Testis (tissue), 2 donors: ENCODE measurements at regions not wholly inside any gene's neighbourhood (a gene's known extent, or its start where the extent isn't known, plus 50 kb on each side); places are given as distances from the start of the nearest gene placed in this dataset.
"Not testable (repeated sequence)": the region's sequence is repeated elsewhere in the genome, so short reads cannot be mapped to it uniquely, and the experiment has no call there.

Source experiments
- DNase-seq: peaks from one replicate; pipeline ENCODE4 v3.0.0-alpha.2; 2019
- H3K27ac ChIP-seq, 2 donors: fragments of 200-600 bp; sonication (generic); one replicate each; pipeline ENCODE4 v1.5.1; 2019
- H3K27me3 ChIP-seq: fragments of 200-600 bp; sonication (generic); one replicate; pipeline ENCODE4 v1.5.1; 2019
- H3K36me3 ChIP-seq: fragments of 200-600 bp; sonication (generic); one replicate; pipeline ENCODE4 v1.5.1; 2017; ENCODE audit warnings: low read depth; ENCODE audit errors: missing control alignments
- H3K4me1 ChIP-seq: fragments of 200-600 bp; sonication (generic); one replicate; pipeline ENCODE4 v1.5.1; 2019
- H3K4me3 ChIP-seq, 2 donors: fragments of 200-600 bp; sonication (generic); one replicate each; pipeline ENCODE4 v1.5.1; 2017 to 2019
- H3K9me3 ChIP-seq: fragments of 200-600 bp; sonication (generic); one replicate; pipeline ENCODE4 v1.5.1; 2017
- POLR2A ChIP-seq: fragments of 450-650 bp; IDR thresholded peaks from one replicate; pipeline ENCODE4 v1.6.1; 2017; ENCODE audit warnings: antibody characterized with exemption, mild to moderate bottlenecking, moderate library complexity
- WGBS, 2 donors: methylation state at CpG; one replicate each; pipeline ENCODE4 v1.1.5; 2018; 5-methylcytosine and 5-hydroxymethylcytosine counted together
- intact Hi-C: fragments of 100-400 bp; cut with DNase I; formaldehyde crosslinking; loops from one replicate; pipeline ENCODE4 v1.15.1; 2023; ENCODE audit warnings: low total_unique reads
- TF ChIP-seq, protein P1 (sequence below), 3 experiments: fragments of 450-650 bp in 2 of 3; fragments of 200-600 bp in 1 of 3; sonication (generic) in 1 of 3; IDR thresholded peaks; one replicate each; pipeline ENCODE4 v1.5.1; 2016 to 2019; ENCODE audit warnings: antibody characterized with exemption in 3 of 3, mild to moderate bottlenecking in 2 of 3, moderate library complexity in 1 of 3

DNA sequence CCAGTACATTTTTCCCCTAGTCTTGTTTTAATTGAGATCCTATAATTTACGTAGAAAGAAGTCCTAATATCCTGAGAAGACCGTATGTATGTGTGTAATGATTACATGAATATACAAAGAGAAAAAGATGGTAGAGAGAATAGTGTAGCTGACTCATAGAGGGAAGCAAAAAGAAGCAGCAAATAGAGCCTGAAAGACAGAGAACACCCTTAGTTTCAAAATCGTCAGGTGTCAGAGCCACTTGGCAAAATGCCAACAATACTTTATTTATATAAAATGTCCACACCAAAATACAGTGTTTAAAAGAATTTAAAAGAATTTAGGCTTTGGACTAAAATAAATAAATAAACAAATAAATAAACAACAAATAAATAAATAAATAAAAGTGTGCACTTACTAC lies 1414.1 kb upstream of the EYS start:
- Histone ChIP-seq H3K27me3 (no peaks in the 10 kb centered on the region), H3K36me3 (no peaks in the 10 kb centered on the region), H3K27ac (no peak overlapping the region), H3K4me1 (no peaks in the 10 kb centered on the region), H3K9me3 (no peaks in the 10 kb centered on the region), H3K4me3 (no peak overlapping the region)
- WGBS, 2 donors = 89 to 90% methylated on average over 3 of the region's 3 CpGs
- intact Hi-C loops = no loop called here
- no peak for TF ChIP-seq POLR2A
- no peak for DNase-seq

DNA sequence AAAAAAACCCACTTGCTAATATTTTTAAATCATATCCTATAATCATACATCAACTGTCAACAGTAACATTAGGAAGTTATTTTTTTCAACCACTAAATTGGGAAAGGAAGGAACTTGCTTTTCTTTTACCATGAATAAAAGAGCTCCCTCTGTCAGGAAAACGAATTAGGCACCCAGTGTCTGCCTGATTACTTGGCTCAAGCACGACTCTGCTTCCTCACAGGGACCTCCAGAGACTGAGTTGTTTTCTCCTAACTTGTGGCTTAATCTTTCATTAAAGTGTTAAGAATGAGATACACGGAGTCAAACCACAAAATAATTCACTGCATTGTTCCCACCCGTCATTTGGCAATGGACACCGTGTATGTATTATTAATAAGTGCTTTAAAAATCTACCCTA lies 1405.1 kb upstream of the EYS start:
- intact Hi-C loops = no loop called here
- H3K4me3 ChIP-seq = no peak overlapping the region
- H3K9me3 ChIP-seq = no peaks in the 10 kb centered on the region
- no peak overlapping the region for H3K27ac ChIP-seq
- H3K36me3 ChIP-seq = no peaks in the 10 kb centered on the region
- no peak for DNase-seq
- WGBS, 2 donors = 30 to 32% methylated on average over 5 of the region's 5 CpGs
- H3K4me1 ChIP-seq = no peaks in the 10 kb centered on the region
- no peaks in the 10 kb centered on the region for H3K27me3 ChIP-seq
- TF ChIP-seq, protein P1, sequence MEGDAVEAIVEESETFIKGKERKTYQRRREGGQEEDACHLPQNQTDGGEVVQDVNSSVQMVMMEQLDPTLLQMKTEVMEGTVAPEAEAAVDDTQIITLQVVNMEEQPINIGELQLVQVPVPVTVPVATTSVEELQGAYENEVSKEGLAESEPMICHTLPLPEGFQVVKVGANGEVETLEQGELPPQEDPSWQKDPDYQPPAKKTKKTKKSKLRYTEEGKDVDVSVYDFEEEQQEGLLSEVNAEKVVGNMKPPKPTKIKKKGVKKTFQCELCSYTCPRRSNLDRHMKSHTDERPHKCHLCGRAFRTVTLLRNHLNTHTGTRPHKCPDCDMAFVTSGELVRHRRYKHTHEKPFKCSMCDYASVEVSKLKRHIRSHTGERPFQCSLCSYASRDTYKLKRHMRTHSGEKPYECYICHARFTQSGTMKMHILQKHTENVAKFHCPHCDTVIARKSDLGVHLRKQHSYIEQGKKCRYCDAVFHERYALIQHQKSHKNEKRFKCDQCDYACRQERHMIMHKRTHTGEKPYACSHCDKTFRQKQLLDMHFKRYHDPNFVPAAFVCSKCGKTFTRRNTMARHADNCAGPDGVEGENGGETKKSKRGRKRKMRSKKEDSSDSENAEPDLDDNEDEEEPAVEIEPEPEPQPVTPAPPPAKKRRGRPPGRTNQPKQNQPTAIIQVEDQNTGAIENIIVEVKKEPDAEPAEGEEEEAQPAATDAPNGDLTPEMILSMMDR (IDR thresholded peaks at IDR 0.05) = no peak
- no peak for TF ChIP-seq POLR2A

DNA sequence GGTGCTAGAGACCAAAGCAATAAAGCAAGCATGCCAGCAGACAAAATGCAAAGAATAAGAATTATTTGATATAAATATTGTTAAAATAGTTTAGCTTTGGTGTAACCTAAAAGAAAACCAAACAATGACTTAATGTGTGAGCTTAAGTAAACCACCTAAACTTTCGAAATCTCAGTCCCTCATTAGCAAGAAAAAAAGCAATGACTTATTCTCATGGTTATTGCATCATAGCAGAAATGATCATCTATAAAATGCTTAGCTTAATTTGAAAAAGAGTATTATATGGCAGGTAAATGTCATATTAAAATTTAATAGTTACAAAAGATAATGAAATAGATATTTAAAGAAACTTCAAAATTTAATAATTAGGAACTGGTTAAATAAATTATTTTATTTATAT lies 1395.7 kb upstream of the EYS start:
- TF ChIP-seq, protein P1 (IDR thresholded peaks at IDR 0.05) = no peak
- TF ChIP-seq POLR2A = no peak
- no peaks in the 10 kb centered on the region for H3K27me3 ChIP-seq
- no peaks in the 10 kb centered on the region for H3K4me1 ChIP-seq
- H3K27ac ChIP-seq = no peak overlapping the region
- WGBS, 2 donors = 78 to 88% methylated on average over 1 of the region's 1 CpG
- H3K36me3 ChIP-seq = no peaks in the 10 kb centered on the region
- H3K9me3 ChIP-seq = no peaks in the 10 kb centered on the region
- intact Hi-C loops = no loop called here
- H3K4me3 ChIP-seq = no peak overlapping the region
- no peak for DNase-seq

DNA sequence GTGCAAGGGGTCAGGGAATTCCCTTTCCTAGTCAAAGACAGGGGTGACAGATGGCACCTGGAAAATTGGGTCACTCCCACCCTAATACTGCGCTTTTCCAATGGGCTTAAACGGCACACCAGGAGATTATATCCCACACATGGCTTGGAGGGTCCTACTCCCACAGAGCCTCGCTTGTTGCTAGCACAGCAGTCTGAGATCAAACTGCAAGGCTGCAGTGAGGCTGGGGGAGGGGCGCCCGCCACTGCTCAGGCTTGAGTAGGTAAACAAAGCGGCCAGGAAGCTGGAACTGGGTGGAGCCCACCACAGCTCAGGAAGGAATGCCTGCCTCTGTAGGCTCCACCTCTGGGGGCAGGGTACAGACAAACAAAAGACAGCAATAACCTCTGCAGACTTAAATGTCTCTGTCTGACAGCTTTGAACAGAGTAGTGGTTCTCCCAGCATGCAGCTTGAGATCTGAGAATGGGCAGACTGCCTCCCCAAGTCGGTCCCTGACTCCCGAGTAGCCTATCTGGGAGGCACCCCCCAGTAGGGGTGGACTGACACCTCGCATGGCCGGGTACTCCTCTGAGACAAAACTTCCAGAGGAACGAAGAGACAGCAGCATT lies 1388.7 kb upstream of the EYS start:
- H3K27me3 ChIP-seq, H3K4me3 ChIP-seq, H3K4me1 ChIP-seq, H3K9me3 ChIP-seq, DNase-seq, H3K27ac ChIP-seq, H3K36me3 ChIP-seq, intact Hi-C loops: not testable (repeated sequence)
- WGBS, 2 donors = 88 to 98% methylated on average over 7 to 11 of the region's 11 CpGs

DNA sequence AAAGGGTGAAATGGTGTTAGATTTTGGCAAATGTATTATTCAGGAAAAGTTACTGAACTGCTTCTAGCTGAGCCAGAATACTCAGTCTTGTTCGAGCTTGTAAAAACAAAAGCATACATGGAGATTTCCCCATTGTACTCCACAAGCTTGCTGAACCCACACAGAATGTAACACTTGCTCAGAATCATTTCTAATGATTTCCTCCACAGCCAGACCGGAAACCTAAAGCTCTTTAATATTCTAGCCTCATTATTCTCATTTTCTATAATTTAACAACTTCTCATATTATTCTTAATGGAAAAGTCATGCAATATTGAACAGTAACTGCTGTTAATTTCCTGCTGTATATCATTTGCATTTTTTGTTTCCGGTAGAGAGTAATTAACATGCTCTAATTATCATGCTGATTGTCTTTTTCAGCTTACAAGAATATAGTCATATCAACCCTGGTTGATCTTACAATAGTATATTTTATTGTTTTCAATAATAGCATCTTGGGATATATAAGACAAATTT lies 1387.5 kb upstream of the EYS start:
- Histone ChIP-seq H3K27ac (no peak overlapping the region), H3K27me3 (no peaks in the 10 kb centered on the region), H3K36me3 (no peaks in the 10 kb centered on the region), H3K4me1 (no peaks in the 10 kb centered on the region), H3K9me3 (no peaks in the 10 kb centered on the region), H3K4me3 (no peak overlapping the region)
- intact Hi-C loops = no loop called here
- no peak for TF ChIP-seq POLR2A
- TF ChIP-seq, protein P1 (IDR thresholded peaks at IDR 0.05) = no peak
- 59 to 78% methylated on average over 3 of the region's 3 CpGs for WGBS, 2 donors
- no peak for DNase-seq

DNA sequence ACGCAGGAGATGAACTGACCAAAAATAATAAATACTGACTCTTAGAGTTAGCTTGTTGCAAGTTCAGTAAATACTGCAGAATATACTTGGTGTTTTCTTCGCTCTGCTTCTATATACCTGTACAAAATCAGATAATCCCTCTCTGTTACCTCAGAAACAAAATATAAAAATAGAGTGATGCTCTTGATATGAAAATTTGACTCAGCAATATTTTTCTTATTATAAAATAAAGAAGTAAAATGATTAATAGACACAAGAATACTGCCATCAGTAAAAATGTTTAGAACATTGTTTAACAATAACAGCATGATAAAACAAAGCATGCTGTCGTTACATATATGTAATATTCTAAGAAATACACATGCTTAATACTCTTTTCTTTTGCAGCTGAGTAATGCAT lies 1366.9 kb upstream of the EYS start:
- Histone ChIP-seq H3K4me1 (no peaks in the 10 kb centered on the region), H3K9me3 (no peaks in the 10 kb centered on the region), H3K36me3 (no peaks in the 10 kb centered on the region), H3K4me3 (no peak overlapping the region), H3K27me3 (no peaks in the 10 kb centered on the region), H3K27ac (no peak overlapping the region)
- TF ChIP-seq POLR2A = no peak
- TF ChIP-seq, protein P1 (IDR thresholded peaks at IDR 0.05) = no peak
- no peak for DNase-seq
- intact Hi-C loops = no loop called here
- 65 to 78% methylated on average over 3 of the region's 3 CpGs for WGBS, 2 donors
